K562 (cell line): ENCODE measurements at regions not wholly inside any gene's neighbourhood (a gene's known extent, or its start where the extent isn't known, plus 50 kb on each side); places are given as distances from the start of the nearest gene placed in this dataset.

ENCODE experiments used
- CTCF ChIP-seq, 3 experiments: IDR thresholded peaks in 2 of 3; conservative IDR thresholded peaks in 1 of 3; 2 replicates each; pipeline ENCODE4 v1.5.1; 2011 to 2012; ENCODE audit warnings: low read length in 3 of 3, mild to moderate bottlenecking in 3 of 3, control low read depth in 2 of 3, improper control_type of control experiment in 1 of 3, inconsistent platforms in 1 of 3, low read depth in 1 of 3, mixed read lengths in 1 of 3, moderate library complexity in 1 of 3; ENCODE audit not compliant: insufficient read depth in 2 of 3
- GABPA ChIP-seq: fragments of 200-800 bp; sonication (Bioruptor generic); conservative IDR thresholded peaks from 2 replicates; pipeline ENCODE4 v1.6.1; 2016; ENCODE audit warnings: low read depth, missing genetic modification characterization, missing compliant biosample characterization
- KAT7 ChIP-seq: sonication (generic); formaldehyde crosslinking; IDR thresholded peaks from 2 replicates; pipeline ENCODE4 v1.8.0; 2022; ENCODE audit warnings: missing genetic modification reagents, mild to moderate bottlenecking, borderline replicate concordance
- MAX ChIP-seq: sonication (generic); formaldehyde crosslinking; IDR thresholded peaks from 2 replicates; pipeline ENCODE4 v1.9.0; 2022; ENCODE audit warnings: mild to moderate bottlenecking, missing genetic modification reagents
- MXI1 ChIP-seq: IDR thresholded peaks from 2 replicates; pipeline ENCODE4 v1.6.1; 2011; ENCODE audit warnings: low read depth, mild to moderate bottlenecking, improper control_type of control experiment, low read length
- POLR2A ChIP-seq: fragments of 450-650 bp; conservative IDR thresholded peaks from 2 replicates; pipeline ENCODE4 v1.6.1; 2016
- ZKSCAN1 ChIP-seq: fragments of 150-350 bp; IDR thresholded peaks from 2 replicates; pipeline ENCODE4 v1.6.1; 2016; ENCODE audit warnings: low read depth, low read length
- ZNF24 ChIP-seq: fragments of 450-650 bp; IDR thresholded peaks from 2 replicates; pipeline ENCODE4 v1.6.1; 2016

GRCh38 chr6:131393433-131393832 lies 179.6 kb upstream of the ARG1 start:
- TF ChIP-seq GABPA (no peak), MAX (CRISPR knock-in tag) (no peak), MXI1 (no peak), ZKSCAN1 (no peak), ZNF24 (no peak), POLR2A (no peak), KAT7 (CRISPR knock-in tag) (no peak), CTCF (IDR thresholded peaks at IDR 0.05 in 2 of 3, conservative IDR thresholded peaks at IDR 0.05 in 1 of 3; ENCODE audit: insufficient read depth in 2 of 3, low read depth in 1 of 3, low read length in 3 of 3) (no peak)
